Vagina (tissue), 2 donors: ENCODE measurements at regions not wholly inside any gene's neighbourhood (a gene's known extent, or its start where the extent isn't known, plus 50 kb on each side); places are given as distances from the start of the nearest gene placed in this dataset.

Experiments used
- DNase-seq, 2 donors: peaks; one replicate each; pipeline ENCODE4 v3.0.0-alpha.2; 2017; ENCODE audit errors: extremely low spot score in 2 of 2
- H3K27ac ChIP-seq: fragments of 200-600 bp; sonication (generic); one replicate; pipeline ENCODE4 v1.5.1; 2019
- H3K27me3 ChIP-seq: fragments of 200-600 bp; sonication (generic); one replicate; pipeline ENCODE4 v1.5.1; 2019
- H3K36me3 ChIP-seq, 2 donors: fragments of 200-600 bp; sonication (generic); one replicate each; pipeline ENCODE4 v1.5.1; 2017 to 2019
- H3K4me1 ChIP-seq: fragments of 200-600 bp; sonication (generic); one replicate; pipeline ENCODE4 v1.5.1; 2019
- H3K4me3 ChIP-seq, 2 donors: fragments of 200-600 bp; sonication (generic); 1 replicate in 1 of 2; 2 replicates in 1 of 2; pipeline ENCODE4 v1.5.1; 2016 to 2019
- H3K9me3 ChIP-seq: fragments of 200-600 bp; sonication (generic); one replicate; pipeline ENCODE4 v1.5.1; 2019
- CTCF ChIP-seq, 3 experiments: fragments of 450-650 bp in 2 of 3; fragments of 200-600 bp in 1 of 3; sonication (generic) in 1 of 3; IDR thresholded peaks; one replicate each; pipeline ENCODE4 v1.5.1; 2017 to 2019; ENCODE audit warnings: antibody characterized with exemption in 3 of 3, mild to moderate bottlenecking in 2 of 3, moderate library complexity in 2 of 3
- POLR2A ChIP-seq, 2 donors: fragments of 450-650 bp; IDR thresholded peaks; one replicate each; pipeline ENCODE4 v1.6.1; 2017; ENCODE audit warnings: antibody characterized with exemption in 2 of 2, mild to moderate bottlenecking in 2 of 2, moderate library complexity in 2 of 2
- POLR2AphosphoS5 ChIP-seq, 2 donors: sonication (generic); formaldehyde crosslinking; IDR thresholded peaks; one replicate each; pipeline ENCODE4 v1.9.0; 2017; ENCODE audit warnings: antibody characterized with exemption in 2 of 2, mild to moderate bottlenecking in 2 of 2, low read depth in 1 of 2; ENCODE audit not compliant: insufficient read depth in 1 of 2
- intact Hi-C: fragments of 100-400 bp; cut with DNase I; formaldehyde crosslinking; loops from one replicate; pipeline ENCODE4 v1.15.1; 2023

- DNase-seq: no peak
- Histone ChIP-seq H3K27me3 (no peaks in the 10 kb centered on the region), H3K36me3 (no peaks in the 10 kb centered on the region), H3K4me1 (peaks cover 16% of the 10 kb centered on the region), H3K4me3 (no peak overlapping the region), H3K27ac (no peak overlapping the region), H3K9me3 (no peaks in the 10 kb centered on the region)
- intact Hi-C loops: no loop called here
- TF ChIP-seq POLR2A (IDR thresholded peaks at IDR 0.05) (no peak), POLR2AphosphoS5 (IDR thresholded peaks at IDR 0.05; ENCODE audit: insufficient read depth in 1 of 2, low read depth in 1 of 2) (no peak), CTCF (IDR thresholded peaks at IDR 0.05) (no peak)
Observed at GRCh38 chr5:58022055-58022454, 437.8 kb downstream of the PLK2 start.

GRCh38 chr5:58021466-58021865 lies 438.4 kb downstream of the PLK2 start:
- H3K9me3 ChIP-seq: no peaks in the 10 kb centered on the region
- intact Hi-C loops: no loop called here
- TF ChIP-seq CTCF (IDR thresholded peaks at IDR 0.05): no peak
- no peak for TF ChIP-seq POLR2AphosphoS5 (IDR thresholded peaks at IDR 0.05; ENCODE audit: insufficient read depth in 1 of 2, low read depth in 1 of 2)
- no peak for TF ChIP-seq POLR2A (IDR thresholded peaks at IDR 0.05)
- no peaks in the 10 kb centered on the region for H3K27me3 ChIP-seq
- no peaks in the 10 kb centered on the region for H3K36me3 ChIP-seq
- no peak overlapping the region for H3K27ac ChIP-seq
- peaks cover 16% of the 10 kb centered on the region for H3K4me1 ChIP-seq
- no peak overlapping the region for H3K4me3 ChIP-seq
- no peak for DNase-seq

GRCh38 chr5:58019614-58020013 lies 440.3 kb downstream of the PLK2 start:
- Histone ChIP-seq H3K27ac (no peak overlapping the region), H3K4me1 (peaks cover 16% of the 10 kb centered on the region), H3K27me3 (no peaks in the 10 kb centered on the region), H3K36me3 (no peaks in the 10 kb centered on the region), H3K9me3 (no peaks in the 10 kb centered on the region), H3K4me3 (no peak overlapping the region)
- TF ChIP-seq POLR2AphosphoS5 (IDR thresholded peaks at IDR 0.05; ENCODE audit: insufficient read depth in 1 of 2, low read depth in 1 of 2): no peak
- no peak for TF ChIP-seq CTCF (IDR thresholded peaks at IDR 0.05)
- no peak for TF ChIP-seq POLR2A (IDR thresholded peaks at IDR 0.05)
- intact Hi-C loops: no loop called here
- DNase-seq: no peak

- Histone ChIP-seq H3K4me3 (no peak overlapping the region), H3K27me3 (no peaks in the 10 kb centered on the region), H3K9me3 (no peaks in the 10 kb centered on the region), H3K27ac (no peak overlapping the region), H3K36me3 (no peaks in the 10 kb centered on the region), H3K4me1 (peaks cover 16% of the 10 kb centered on the region)
- TF ChIP-seq POLR2A (IDR thresholded peaks at IDR 0.05) (no peak), POLR2AphosphoS5 (IDR thresholded peaks at IDR 0.05; ENCODE audit: insufficient read depth in 1 of 2, low read depth in 1 of 2) (no peak), CTCF (IDR thresholded peaks at IDR 0.05) (no peak)
- intact Hi-C loops: no loop called here
- no peak for DNase-seq
Observed at GRCh38 chr5:58018016-58018415, 441.9 kb downstream of the PLK2 start.

GRCh38 chr5:58016877-58017276 lies 443.0 kb downstream of the PLK2 start:
- TF ChIP-seq CTCF (IDR thresholded peaks at IDR 0.05) (no peak), POLR2A (IDR thresholded peaks at IDR 0.05) (no peak), POLR2AphosphoS5 (IDR thresholded peaks at IDR 0.05; ENCODE audit: insufficient read depth in 1 of 2, low read depth in 1 of 2) (no peak)
- peaks cover 13% of the 10 kb centered on the region for H3K4me1 ChIP-seq
- H3K27me3 ChIP-seq: no peaks in the 10 kb centered on the region
- no peak for DNase-seq
- no peaks in the 10 kb centered on the region for H3K36me3 ChIP-seq
- no peaks in the 10 kb centered on the region for H3K9me3 ChIP-seq
- H3K27ac ChIP-seq: no peak overlapping the region
- intact Hi-C loops: no loop called here
- H3K4me3 ChIP-seq: no peak overlapping the region
